ENCODE measurements at regions not wholly inside any gene's neighbourhood (a gene's known extent, or its start where the extent isn't known, plus 50 kb on each side); places are given as distances from the start of the nearest gene placed in this dataset.

GRCh38 chr3:82038556-82038955 is 277.1 kb upstream of the GBE1 start:
- no peak for TF ChIP-seq CTCF (IDR thresholded peaks at IDR 0.05; ENCODE audit: low read depth, low read length, poor library complexity, severe bottlenecking)
- no peak for TF ChIP-seq EZH2phosphoT487 (IDR thresholded peaks at IDR 0.05; ENCODE audit: borderline replicate concordance, low read length)
